HFFc6 (cell line): ENCODE measurements at regions not wholly inside any gene's neighbourhood (a gene's known extent, or its start where the extent isn't known, plus 50 kb on each side); places are given as distances from the start of the nearest gene placed in this dataset.

Experiments
- DNase-seq: peaks from one replicate; pipeline ENCODE4 v3.0.0-alpha.2; 2018
- H3K27ac Mint-ChIP-seq: 2 replicates; pipeline ENCODE4 v1.8.0; 2020; ENCODE audit warnings: mild to moderate bottlenecking, mixed read lengths
- H3K27me3 Mint-ChIP-seq: 2 replicates; pipeline ENCODE4 v1.8.0; 2021; ENCODE audit warnings: mild to moderate bottlenecking, moderate library complexity, mixed read lengths; ENCODE audit not compliant: insufficient read depth
- H3K36me3 Mint-ChIP-seq: 2 replicates; pipeline ENCODE4 v1.8.0; 2021; ENCODE audit warnings: low read depth, mixed read lengths
- H3K4me1 Mint-ChIP-seq: 2 replicates; pipeline ENCODE4 v1.8.0; 2020; ENCODE audit warnings: low read depth, mixed read lengths
- H3K4me3 Mint-ChIP-seq: 2 replicates; pipeline ENCODE4 v1.8.0; 2020; ENCODE audit warnings: mild to moderate bottlenecking, moderate library complexity, mixed read lengths
- H3K9me3 Mint-ChIP-seq: 2 replicates; pipeline ENCODE4 v1.8.0; 2020; ENCODE audit warnings: mild to moderate bottlenecking, mixed read lengths
- TF ChIP-seq, protein P1 (sequence below): fragments of 200-600 bp; sonication (generic); IDR thresholded peaks from 2 replicates; pipeline ENCODE4 v1.5.0; 2021; ENCODE audit warnings: antibody characterized with exemption, mild to moderate bottlenecking

GRCh38 chr5:145158730-145159129, 676.4 kb downstream of the PRELID2 start:
- peaks cover 36% of the 10 kb centered on the region for H3K4me1 Mint-ChIP-seq
- peak overlapping the region; percentile 42 for H3K4me3 Mint-ChIP-seq
- H3K36me3 Mint-ChIP-seq: no peaks in the 10 kb centered on the region
- no peak for DNase-seq
- H3K9me3 Mint-ChIP-seq: no peaks in the 10 kb centered on the region
- no peak overlapping the region for H3K27ac Mint-ChIP-seq
- no peaks in the 10 kb centered on the region for H3K27me3 Mint-ChIP-seq
- TF ChIP-seq, protein P1, sequence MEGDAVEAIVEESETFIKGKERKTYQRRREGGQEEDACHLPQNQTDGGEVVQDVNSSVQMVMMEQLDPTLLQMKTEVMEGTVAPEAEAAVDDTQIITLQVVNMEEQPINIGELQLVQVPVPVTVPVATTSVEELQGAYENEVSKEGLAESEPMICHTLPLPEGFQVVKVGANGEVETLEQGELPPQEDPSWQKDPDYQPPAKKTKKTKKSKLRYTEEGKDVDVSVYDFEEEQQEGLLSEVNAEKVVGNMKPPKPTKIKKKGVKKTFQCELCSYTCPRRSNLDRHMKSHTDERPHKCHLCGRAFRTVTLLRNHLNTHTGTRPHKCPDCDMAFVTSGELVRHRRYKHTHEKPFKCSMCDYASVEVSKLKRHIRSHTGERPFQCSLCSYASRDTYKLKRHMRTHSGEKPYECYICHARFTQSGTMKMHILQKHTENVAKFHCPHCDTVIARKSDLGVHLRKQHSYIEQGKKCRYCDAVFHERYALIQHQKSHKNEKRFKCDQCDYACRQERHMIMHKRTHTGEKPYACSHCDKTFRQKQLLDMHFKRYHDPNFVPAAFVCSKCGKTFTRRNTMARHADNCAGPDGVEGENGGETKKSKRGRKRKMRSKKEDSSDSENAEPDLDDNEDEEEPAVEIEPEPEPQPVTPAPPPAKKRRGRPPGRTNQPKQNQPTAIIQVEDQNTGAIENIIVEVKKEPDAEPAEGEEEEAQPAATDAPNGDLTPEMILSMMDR: no peak

DNA sequence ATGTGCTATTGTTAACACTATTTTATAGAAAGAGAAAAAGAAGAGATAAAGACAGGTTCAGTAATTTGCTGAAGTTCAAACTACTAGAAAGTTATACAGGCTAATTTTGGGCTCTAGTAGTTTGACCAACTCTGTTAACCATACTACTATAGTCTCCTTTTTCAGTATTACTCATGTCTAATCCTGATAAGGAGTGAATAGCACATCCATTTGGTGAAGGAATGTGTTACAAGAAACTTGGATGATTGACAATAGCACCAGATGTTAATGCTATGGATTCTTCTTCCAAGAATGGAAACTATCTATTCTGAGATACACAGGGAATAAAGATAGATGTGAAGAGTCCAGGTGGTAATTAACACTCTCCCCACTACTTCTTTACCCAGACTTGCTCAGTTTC, 677.3 kb downstream of the PRELID2 start:
- TF ChIP-seq, protein P1: no peak
- H3K36me3 Mint-ChIP-seq: no peaks in the 10 kb centered on the region
- H3K27me3 Mint-ChIP-seq: no peaks in the 10 kb centered on the region
- H3K27ac Mint-ChIP-seq: no peak overlapping the region
- no peak overlapping the region for H3K4me3 Mint-ChIP-seq
- peaks cover 36% of the 10 kb centered on the region for H3K4me1 Mint-ChIP-seq
- DNase-seq: no peak
- H3K9me3 Mint-ChIP-seq: no peaks in the 10 kb centered on the region

DNA sequence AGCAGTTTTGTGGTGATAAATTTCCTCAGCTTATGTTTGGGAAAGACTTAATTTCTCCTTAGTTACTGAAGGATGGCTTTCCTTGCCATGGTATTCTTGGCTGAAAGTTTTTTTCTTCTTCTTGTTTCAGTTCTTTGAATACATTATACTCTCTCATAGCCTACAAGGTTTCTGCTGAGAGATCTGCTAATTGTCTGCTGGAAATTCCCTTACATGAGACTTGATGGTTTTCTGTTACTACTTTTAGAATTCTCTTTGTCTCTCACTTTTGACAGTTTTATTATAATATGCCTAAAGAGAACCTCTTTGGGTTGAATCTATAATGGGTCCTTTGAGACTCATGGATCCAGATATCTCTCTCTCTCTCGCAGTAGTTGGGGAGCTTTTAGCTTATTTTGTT, 693.6 kb downstream of the PRELID2 start:
- Mint-ChIP-seq H3K4me1 (no peaks in the 10 kb centered on the region; the same call in 1 of the 2 replicates), H3K9me3 (no peaks in the 10 kb centered on the region), H3K36me3 (no peaks in the 10 kb centered on the region), H3K27me3 (peaks cover 1% of the 10 kb centered on the region), H3K4me3 (no peak overlapping the region), H3K27ac (no peak overlapping the region)
- TF ChIP-seq, protein P1: no peak
- no peak for DNase-seq

GRCh38 chr5:145130996-145131395, 704.1 kb downstream of the PRELID2 start:
- DNase-seq: peak; percentile 18
- H3K9me3 Mint-ChIP-seq: no peaks in the 10 kb centered on the region
- no peaks in the 10 kb centered on the region for H3K27me3 Mint-ChIP-seq
- H3K4me3 Mint-ChIP-seq: peak overlapping the region; percentile 66
- H3K36me3 Mint-ChIP-seq: no peaks in the 10 kb centered on the region
- peak overlapping the region; percentile 42 for H3K27ac Mint-ChIP-seq
- TF ChIP-seq, protein P1: no peak
- peaks cover 34% of the 10 kb centered on the region for H3K4me1 Mint-ChIP-seq

GRCh38 chr5:145129797-145130196, 705.3 kb downstream of the PRELID2 start:
- Mint-ChIP-seq H3K4me1 (peaks cover 34% of the 10 kb centered on the region), H3K27ac (no peak overlapping the region), H3K4me3 (no peak overlapping the region), H3K36me3 (no peaks in the 10 kb centered on the region), H3K9me3 (no peaks in the 10 kb centered on the region), H3K27me3 (no peaks in the 10 kb centered on the region)
- TF ChIP-seq, protein P1: no peak
- DNase-seq: no peak

- H3K27me3 Mint-ChIP-seq: no peaks in the 10 kb centered on the region; the same call in 1 of the 2 replicates
- no peak overlapping the region for H3K27ac Mint-ChIP-seq
- TF ChIP-seq, protein P1: no peak
- no peak for DNase-seq
- 0 out of 2 replicates have a peak, but pooled peaks cover 4% of the 10 kb centered on the region for H3K36me3 Mint-ChIP-seq
- H3K9me3 Mint-ChIP-seq: no peaks in the 10 kb centered on the region
- H3K4me3 Mint-ChIP-seq: no peak overlapping the region
- H3K4me1 Mint-ChIP-seq: peaks cover 17% of the 10 kb centered on the region
Observed at GRCh38 chr5:145124806-145125205, 710.3 kb downstream of the PRELID2 start.
